Activated CD8-positive, alpha-beta T cell treated with anti-CD3 and anti-CD28 coated beads for 36 hours (primary cell): ENCODE measurements at regions not wholly inside any gene's neighbourhood (a gene's known extent, or its start where the extent isn't known, plus 50 kb on each side); places are given as distances from the start of the nearest gene placed in this dataset.

ENCODE experiments used
- ATAC-seq: fragments of 200-7000 bp; cut with Tn5 transposase; one replicate; pipeline ENCODE4 v1.10.0; 2021; ENCODE audit warnings: mild to moderate bottlenecking, moderate library complexity
- CTCF ChIA-PET: fragments of 350-600 bp; sonication (Branson Sonifier 250); formaldehyde crosslinking; loops from one replicate; lab custom pipeline; 2021; ENCODE audit warnings: antibody characterized with exemption; lab: Charles Lee
- POLR2A ChIA-PET: fragments of 350-600 bp; sonication (Branson Sonifier 250); formaldehyde crosslinking; loops from one replicate; lab custom pipeline; 2021; ENCODE audit warnings: antibody characterized with exemption; lab: Charles Lee
- DNase-seq: peaks from one replicate; pipeline ENCODE4 v3.0.0-alpha.2; 2020
- H3K27ac Mint-ChIP-seq: one replicate; pipeline ENCODE4 v1.8.0; 2021; ENCODE audit warnings: mild to moderate bottlenecking, mixed read lengths
- H3K27me3 Mint-ChIP-seq: one replicate; pipeline ENCODE4 v1.8.0; 2021; ENCODE audit warnings: mixed read lengths
- H3K36me3 Mint-ChIP-seq: one replicate; pipeline ENCODE4 v1.8.0; 2021; ENCODE audit warnings: low read depth, mixed read lengths
- H3K4me1 Mint-ChIP-seq: one replicate; pipeline ENCODE4 v1.8.0; 2021; ENCODE audit warnings: low read depth, mixed read lengths
- H3K4me3 Mint-ChIP-seq: one replicate; pipeline ENCODE4 v1.8.0; 2021; ENCODE audit warnings: mild to moderate bottlenecking, moderate library complexity, mixed read lengths
- H3K9me3 Mint-ChIP-seq: one replicate; pipeline ENCODE4 v1.8.0; 2021; ENCODE audit warnings: mixed read lengths
- CTCF ChIP-seq: fragments of 200-600 bp; IDR thresholded peaks from one replicate; pipeline ENCODE4 v1.8.0; 2022; ENCODE audit warnings: antibody characterized with exemption, mild to moderate bottlenecking
- intact Hi-C: fragments of 100-400 bp; cut with micrococcal nuclease; formaldehyde crosslinking; loops from one replicate; pipeline ENCODE4 v1.10.0; 2022

- Mint-ChIP-seq H3K27me3 (no peaks in the 10 kb centered on the region), H3K4me3 (no peak overlapping the region), H3K4me1 (no peaks in the 10 kb centered on the region), H3K27ac (no peak overlapping the region), H3K9me3 (peaks cover 5% of the 10 kb centered on the region), H3K36me3 (no peaks in the 10 kb centered on the region)
- ChIA-PET CTCF (no interaction called here), POLR2A (no interaction called here)
- intact Hi-C loops: no loop called here
- ATAC-seq (no peak), DNase-seq (no peak)
- no peak for TF ChIP-seq CTCF
Observed at GRCh38 chr11:25908726-25909125, 423.2 kb upstream of the ANO3 start.

DNA sequence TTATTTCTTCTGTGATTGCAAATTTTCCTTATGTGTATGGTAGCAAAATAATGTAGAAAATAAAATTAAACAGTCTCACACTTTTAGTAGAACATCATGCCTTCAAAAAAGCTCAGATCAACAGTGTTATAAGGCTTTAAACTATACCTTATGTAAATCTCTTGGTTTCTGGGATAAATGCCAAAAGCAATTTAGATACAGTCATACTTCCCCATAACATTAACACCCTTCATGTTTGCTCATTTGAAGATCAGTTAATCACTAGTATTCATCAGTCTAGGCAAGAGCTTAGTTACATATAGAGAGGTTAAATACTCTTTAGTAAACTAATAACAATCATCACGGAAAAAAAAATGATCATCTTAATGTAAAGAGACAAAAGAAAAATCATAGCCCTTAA lies 421.8 kb upstream of the ANO3 start:
- intact Hi-C loops: no loop called here
- Mint-ChIP-seq H3K27me3 (no peaks in the 10 kb centered on the region), H3K9me3 (peaks cover 8% of the 10 kb centered on the region), H3K4me3 (no peak overlapping the region), H3K36me3 (no peaks in the 10 kb centered on the region), H3K4me1 (no peaks in the 10 kb centered on the region), H3K27ac (no peak overlapping the region)
- POLR2A ChIA-PET: no interaction called here
- DNase-seq: no peak
- no peak for ATAC-seq
- CTCF ChIA-PET: no interaction called here
- no peak for TF ChIP-seq CTCF

DNA sequence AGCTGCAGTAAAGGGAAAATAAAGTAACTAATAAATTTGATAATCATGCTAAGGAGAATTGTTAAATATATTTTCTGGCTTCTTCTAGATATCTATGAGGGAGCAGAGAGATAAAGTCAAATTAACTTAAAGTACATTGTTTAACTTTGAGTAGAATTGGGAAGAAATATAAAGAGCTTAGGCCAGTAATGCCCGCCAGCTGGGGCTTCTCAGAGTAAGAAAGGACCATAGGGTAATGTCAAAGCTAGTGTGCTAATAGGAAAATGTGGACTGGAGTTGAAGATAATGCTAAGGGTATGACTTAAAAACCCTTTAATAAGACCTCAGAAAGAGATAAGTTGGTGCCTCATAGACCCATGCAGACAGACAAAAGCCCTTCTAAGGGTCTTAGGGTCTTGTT lies 411.6 kb upstream of the ANO3 start:
- no peak for DNase-seq
- ChIA-PET POLR2A (no interaction called here), CTCF (no interaction called here)
- H3K36me3 Mint-ChIP-seq: no peaks in the 10 kb centered on the region
- no peaks in the 10 kb centered on the region for H3K27me3 Mint-ChIP-seq
- intact Hi-C loops: no loop called here
- TF ChIP-seq CTCF: no peak
- H3K4me3 Mint-ChIP-seq: no peak overlapping the region
- H3K9me3 Mint-ChIP-seq: peaks cover 15% of the 10 kb centered on the region
- no peaks in the 10 kb centered on the region for H3K4me1 Mint-ChIP-seq
- no peak overlapping the region for H3K27ac Mint-ChIP-seq
- no peak for ATAC-seq

DNA sequence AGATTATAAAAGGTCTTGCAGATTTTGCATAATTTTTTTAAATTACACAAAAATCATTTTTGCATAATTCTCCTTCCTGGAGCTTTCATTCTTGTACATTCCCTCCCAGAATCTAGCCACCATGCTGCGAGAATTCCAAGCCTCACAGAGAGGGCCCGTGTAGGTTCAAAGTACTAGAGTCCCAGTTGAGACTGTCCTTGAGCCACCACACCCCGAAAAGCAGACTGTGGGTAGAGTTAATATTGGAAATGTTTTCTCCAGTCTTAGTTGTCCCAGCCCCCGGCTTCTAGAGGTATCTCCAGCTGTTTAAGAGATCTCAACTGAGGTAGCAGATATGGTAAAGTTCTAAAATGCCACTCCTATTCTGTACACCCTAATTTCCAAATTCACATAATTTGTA lies 407.3 kb upstream of the ANO3 start:
- no peak for ATAC-seq
- intact Hi-C loops: no loop called here
- H3K27ac Mint-ChIP-seq: no peak overlapping the region
- no peaks in the 10 kb centered on the region for H3K4me1 Mint-ChIP-seq
- H3K36me3 Mint-ChIP-seq: no peaks in the 10 kb centered on the region
- ChIA-PET CTCF (no interaction called here), POLR2A (no interaction called here)
- H3K4me3 Mint-ChIP-seq: no peak overlapping the region
- no peak for DNase-seq
- TF ChIP-seq CTCF: no peak
- peaks cover 10% of the 10 kb centered on the region for H3K9me3 Mint-ChIP-seq
- no peaks in the 10 kb centered on the region for H3K27me3 Mint-ChIP-seq

GRCh38 chr11:25925359-25925758 lies 406.6 kb upstream of the ANO3 start:
- intact Hi-C loops: no loop called here
- no peak for TF ChIP-seq CTCF
- Mint-ChIP-seq H3K9me3 (peaks cover 5% of the 10 kb centered on the region), H3K36me3 (no peaks in the 10 kb centered on the region), H3K27ac (no peak overlapping the region), H3K27me3 (no peaks in the 10 kb centered on the region), H3K4me1 (no peaks in the 10 kb centered on the region), H3K4me3 (no peak overlapping the region)
- POLR2A ChIA-PET: no interaction called here
- ATAC-seq (no peak), DNase-seq (no peak)
- CTCF ChIA-PET: no interaction called here
